ENCODE measurements at regions not wholly inside any gene's neighbourhood (a gene's known extent, or its start where the extent isn't known, plus 50 kb on each side); places are given as distances from the start of the nearest gene placed in this dataset.

DNA sequence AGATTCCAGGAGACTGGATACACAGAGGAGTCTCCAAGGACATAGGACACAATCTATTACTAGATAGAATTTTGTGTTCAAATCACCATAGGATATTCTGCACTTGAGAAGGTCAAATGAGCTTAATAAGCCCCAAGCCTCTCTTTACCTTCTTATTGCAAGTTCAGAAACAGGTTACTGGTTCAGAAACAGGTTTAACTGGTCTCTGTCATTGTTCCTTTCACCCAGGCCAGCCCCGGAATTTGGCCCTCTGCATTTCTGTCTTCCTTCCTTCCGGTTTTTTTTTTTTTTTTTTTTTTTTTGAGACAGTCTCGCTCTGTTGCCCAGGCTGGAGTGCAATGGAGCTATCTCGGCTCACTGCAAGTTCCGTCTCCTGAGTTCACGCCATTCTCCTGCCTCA, 700.2 kb downstream of the EPHA4 start:
- TF ChIP-seq, protein P1, sequence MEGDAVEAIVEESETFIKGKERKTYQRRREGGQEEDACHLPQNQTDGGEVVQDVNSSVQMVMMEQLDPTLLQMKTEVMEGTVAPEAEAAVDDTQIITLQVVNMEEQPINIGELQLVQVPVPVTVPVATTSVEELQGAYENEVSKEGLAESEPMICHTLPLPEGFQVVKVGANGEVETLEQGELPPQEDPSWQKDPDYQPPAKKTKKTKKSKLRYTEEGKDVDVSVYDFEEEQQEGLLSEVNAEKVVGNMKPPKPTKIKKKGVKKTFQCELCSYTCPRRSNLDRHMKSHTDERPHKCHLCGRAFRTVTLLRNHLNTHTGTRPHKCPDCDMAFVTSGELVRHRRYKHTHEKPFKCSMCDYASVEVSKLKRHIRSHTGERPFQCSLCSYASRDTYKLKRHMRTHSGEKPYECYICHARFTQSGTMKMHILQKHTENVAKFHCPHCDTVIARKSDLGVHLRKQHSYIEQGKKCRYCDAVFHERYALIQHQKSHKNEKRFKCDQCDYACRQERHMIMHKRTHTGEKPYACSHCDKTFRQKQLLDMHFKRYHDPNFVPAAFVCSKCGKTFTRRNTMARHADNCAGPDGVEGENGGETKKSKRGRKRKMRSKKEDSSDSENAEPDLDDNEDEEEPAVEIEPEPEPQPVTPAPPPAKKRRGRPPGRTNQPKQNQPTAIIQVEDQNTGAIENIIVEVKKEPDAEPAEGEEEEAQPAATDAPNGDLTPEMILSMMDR (IDR thresholded peaks at IDR 0.05 in 4 of 5, conservative IDR thresholded peaks at IDR 0.05 in 1 of 5): no peak
- no peak for TF ChIP-seq POLR2A (IDR thresholded peaks at IDR 0.05)

Measured in gastrocnemius medialis (tissue), 4 donors.